Stimulated activated CD8-positive, alpha-beta memory T cell treated with anti-CD3 and anti-CD28 coated beads, Interleukin-7, amount 100 ng/mL, for 4 hours (primary cell): ENCODE measurements at regions not wholly inside any gene's neighbourhood (a gene's known extent, or its start where the extent isn't known, plus 50 kb on each side); places are given as distances from the start of the nearest gene placed in this dataset.
"Not testable (repeated sequence)": the region's sequence is repeated elsewhere in the genome, so short reads cannot be mapped to it uniquely, and the experiment has no call there.

Experiments
- DNase-seq, 2 donors: peaks; one replicate each; pipeline ENCODE4 v3.0.0-alpha.2; 2020; ENCODE audit warnings: low read depth in 2 of 2

- DNase-seq = not testable (repeated sequence)
Measured at GRCh38 chr16:29168515-29169259, 183.8 kb downstream of the LAT start.

GRCh38 chr16:29164442-29165089 is 179.7 kb downstream of the LAT start:
- DNase-seq = not testable (repeated sequence)

GRCh38 chr16:29160171-29160570 is 175.3 kb downstream of the LAT start:
- not testable (repeated sequence) for DNase-seq

- not testable (repeated sequence) for DNase-seq
Measured at GRCh38 chr16:29159603-29160002, 174.8 kb downstream of the LAT start.

- DNase-seq = no peak
Measured at GRCh38 chr16:29158785-29159184, 173.9 kb downstream of the LAT start.

GRCh38 chr16:29158031-29158784 is 173.4 kb downstream of the LAT start:
- not testable (repeated sequence) for DNase-seq

GRCh38 chr16:29157051-29157923 is 172.4 kb downstream of the LAT start:
- not testable (repeated sequence) for DNase-seq

- no peak for DNase-seq
Measured at GRCh38 chr16:29156511-29156910, 171.7 kb downstream of the LAT start.

- not testable (repeated sequence) for DNase-seq
Measured at GRCh38 chr16:29155866-29156200, 171.0 kb downstream of the LAT start.

- peak in 1 of 2 donors; percentile 19 for DNase-seq
Measured at GRCh38 chr16:29155131-29155865, 170.4 kb downstream of the LAT start.

- no peak for DNase-seq
Measured at GRCh38 chr16:29154676-29155121, 169.8 kb downstream of the LAT start.

GRCh38 chr16:29154088-29154487 is 169.2 kb downstream of the LAT start:
- DNase-seq = no peak

- not testable (repeated sequence) for DNase-seq
Measured at GRCh38 chr16:29153307-29153706, 168.5 kb downstream of the LAT start.

GRCh38 chr16:29152544-29153031 is 167.7 kb downstream of the LAT start:
- DNase-seq = not testable (repeated sequence)

GRCh38 chr16:29151317-29151716 is 166.5 kb downstream of the LAT start:
- no peak for DNase-seq

GRCh38 chr16:29149912-29150311 is 165.1 kb downstream of the LAT start:
- DNase-seq = not testable (repeated sequence)

- peak; percentile 24 to 60 for DNase-seq
Measured at GRCh38 chr16:29148867-29149272, 164.0 kb downstream of the LAT start.

- peak in 1 of 2 donors; percentile 38 for DNase-seq
Measured at GRCh38 chr16:29148131-29148691, 163.4 kb downstream of the LAT start.

GRCh38 chr16:29147710-29148109 is 162.9 kb downstream of the LAT start:
- not testable (repeated sequence) for DNase-seq
